ENCODE measurements at regions not wholly inside any gene's neighbourhood (a gene's known extent, or its start where the extent isn't known, plus 50 kb on each side); places are given as distances from the start of the nearest gene placed in this dataset.
"Not testable (repeated sequence)": the region's sequence is repeated elsewhere in the genome, so short reads cannot be mapped to it uniquely, and the experiment has no call there.

- H3K27me3 Mint-ChIP-seq (ENCODE audit: unreplicated experiment); H3K4me1 Mint-ChIP-seq (ENCODE audit: low read depth, unreplicated experiment); H3K36me3 Mint-ChIP-seq (ENCODE audit: unreplicated experiment); H3K27ac Mint-ChIP-seq (ENCODE audit: unreplicated experiment); H3K4me3 Mint-ChIP-seq (ENCODE audit: unreplicated experiment); H3K9me3 Mint-ChIP-seq (ENCODE audit: unreplicated experiment); DNase-seq: not testable (repeated sequence)
Observed at GRCh38 chr1:120588811-120589210, 134.9 kb upstream of the NBPF26 start.

GRCh38 chr1:120591774-120592173 is 132.0 kb upstream of the NBPF26 start:
- H3K36me3 Mint-ChIP-seq (ENCODE audit: unreplicated experiment); H3K4me1 Mint-ChIP-seq (ENCODE audit: low read depth, unreplicated experiment); H3K4me3 Mint-ChIP-seq (ENCODE audit: unreplicated experiment); H3K27ac Mint-ChIP-seq (ENCODE audit: unreplicated experiment); H3K27me3 Mint-ChIP-seq (ENCODE audit: unreplicated experiment); H3K9me3 Mint-ChIP-seq (ENCODE audit: unreplicated experiment); DNase-seq: not testable (repeated sequence)

- not testable (repeated sequence) for H3K4me1 Mint-ChIP-seq (ENCODE audit: low read depth, unreplicated experiment); H3K27me3 Mint-ChIP-seq (ENCODE audit: unreplicated experiment); H3K36me3 Mint-ChIP-seq (ENCODE audit: unreplicated experiment); H3K4me3 Mint-ChIP-seq (ENCODE audit: unreplicated experiment); DNase-seq; H3K27ac Mint-ChIP-seq (ENCODE audit: unreplicated experiment); H3K9me3 Mint-ChIP-seq (ENCODE audit: unreplicated experiment)
Observed at GRCh38 chr1:120592943-120593342, 130.8 kb upstream of the NBPF26 start.

GRCh38 chr1:120593648-120594047 is 130.1 kb upstream of the NBPF26 start:
- not testable (repeated sequence) for H3K27me3 Mint-ChIP-seq (ENCODE audit: unreplicated experiment); H3K4me1 Mint-ChIP-seq (ENCODE audit: low read depth, unreplicated experiment); H3K27ac Mint-ChIP-seq (ENCODE audit: unreplicated experiment); H3K4me3 Mint-ChIP-seq (ENCODE audit: unreplicated experiment); DNase-seq; H3K36me3 Mint-ChIP-seq (ENCODE audit: unreplicated experiment); H3K9me3 Mint-ChIP-seq (ENCODE audit: unreplicated experiment)

- not testable (repeated sequence) for H3K9me3 Mint-ChIP-seq (ENCODE audit: unreplicated experiment); H3K4me3 Mint-ChIP-seq (ENCODE audit: unreplicated experiment); H3K27ac Mint-ChIP-seq (ENCODE audit: unreplicated experiment); DNase-seq; H3K36me3 Mint-ChIP-seq (ENCODE audit: unreplicated experiment); H3K4me1 Mint-ChIP-seq (ENCODE audit: low read depth, unreplicated experiment); H3K27me3 Mint-ChIP-seq (ENCODE audit: unreplicated experiment)
Observed at GRCh38 chr1:120598331-120598951, 125.3 kb upstream of the NBPF26 start.

- H3K27ac Mint-ChIP-seq (ENCODE audit: unreplicated experiment), result not testable (repeated sequence)
Observed at GRCh38 chr1:120599511-120599910, 124.2 kb upstream of the NBPF26 start.

GRCh38 chr1:120600442-120601041 is 123.2 kb upstream of the NBPF26 start:
- not testable (repeated sequence) for DNase-seq; H3K36me3 Mint-ChIP-seq (ENCODE audit: unreplicated experiment); H3K27me3 Mint-ChIP-seq (ENCODE audit: unreplicated experiment); H3K9me3 Mint-ChIP-seq (ENCODE audit: unreplicated experiment); H3K27ac Mint-ChIP-seq (ENCODE audit: unreplicated experiment); H3K4me1 Mint-ChIP-seq (ENCODE audit: low read depth, unreplicated experiment); H3K4me3 Mint-ChIP-seq (ENCODE audit: unreplicated experiment)

More at GRCh38 chr1:120599511-120599910, 124.2 kb upstream of the NBPF26 start:
- DNase-seq; H3K27me3 Mint-ChIP-seq (ENCODE audit: unreplicated experiment); H3K4me1 Mint-ChIP-seq (ENCODE audit: low read depth, unreplicated experiment); H3K4me3 Mint-ChIP-seq (ENCODE audit: unreplicated experiment); H3K9me3 Mint-ChIP-seq (ENCODE audit: unreplicated experiment); H3K36me3 Mint-ChIP-seq (ENCODE audit: unreplicated experiment): not testable (repeated sequence)

- H3K36me3 Mint-ChIP-seq (ENCODE audit: unreplicated experiment); H3K4me1 Mint-ChIP-seq (ENCODE audit: low read depth, unreplicated experiment); H3K27ac Mint-ChIP-seq (ENCODE audit: unreplicated experiment): not testable (repeated sequence)
Observed at GRCh38 chr1:120607882-120608281, 115.9 kb upstream of the NBPF26 start.

GRCh38 chr1:120608314-120609014 is 115.3 kb upstream of the NBPF26 start:
- not testable (repeated sequence) for H3K27me3 Mint-ChIP-seq (ENCODE audit: unreplicated experiment); H3K9me3 Mint-ChIP-seq (ENCODE audit: unreplicated experiment)

More at GRCh38 chr1:120607882-120608281, 115.9 kb upstream of the NBPF26 start:
- H3K9me3 Mint-ChIP-seq (ENCODE audit: unreplicated experiment); H3K27me3 Mint-ChIP-seq (ENCODE audit: unreplicated experiment); H3K4me3 Mint-ChIP-seq (ENCODE audit: unreplicated experiment); DNase-seq: not testable (repeated sequence)

GRCh38 chr1:120609015-120609573 is 114.7 kb upstream of the NBPF26 start:
- not testable (repeated sequence) for H3K27ac Mint-ChIP-seq (ENCODE audit: unreplicated experiment); H3K27me3 Mint-ChIP-seq (ENCODE audit: unreplicated experiment); H3K4me1 Mint-ChIP-seq (ENCODE audit: low read depth, unreplicated experiment); DNase-seq; H3K9me3 Mint-ChIP-seq (ENCODE audit: unreplicated experiment); H3K36me3 Mint-ChIP-seq (ENCODE audit: unreplicated experiment); H3K4me3 Mint-ChIP-seq (ENCODE audit: unreplicated experiment)

More at GRCh38 chr1:120608314-120609014, 115.3 kb upstream of the NBPF26 start:
- not testable (repeated sequence) for DNase-seq; H3K4me3 Mint-ChIP-seq (ENCODE audit: unreplicated experiment); H3K27ac Mint-ChIP-seq (ENCODE audit: unreplicated experiment); H3K36me3 Mint-ChIP-seq (ENCODE audit: unreplicated experiment); H3K4me1 Mint-ChIP-seq (ENCODE audit: low read depth, unreplicated experiment)

- H3K4me1 Mint-ChIP-seq (ENCODE audit: low read depth, unreplicated experiment); DNase-seq; H3K9me3 Mint-ChIP-seq (ENCODE audit: unreplicated experiment); H3K4me3 Mint-ChIP-seq (ENCODE audit: unreplicated experiment); H3K36me3 Mint-ChIP-seq (ENCODE audit: unreplicated experiment); H3K27me3 Mint-ChIP-seq (ENCODE audit: unreplicated experiment); H3K27ac Mint-ChIP-seq (ENCODE audit: unreplicated experiment): not testable (repeated sequence)
Observed at GRCh38 chr1:120609834-120610233, 113.9 kb upstream of the NBPF26 start.

GRCh38 chr1:120614931-120615639 is 108.7 kb upstream of the NBPF26 start:
- not testable (repeated sequence) for DNase-seq; H3K27ac Mint-ChIP-seq (ENCODE audit: unreplicated experiment); H3K36me3 Mint-ChIP-seq (ENCODE audit: unreplicated experiment); H3K4me3 Mint-ChIP-seq (ENCODE audit: unreplicated experiment); H3K27me3 Mint-ChIP-seq (ENCODE audit: unreplicated experiment); H3K9me3 Mint-ChIP-seq (ENCODE audit: unreplicated experiment); H3K4me1 Mint-ChIP-seq (ENCODE audit: low read depth, unreplicated experiment)
